Effector CD8-positive, alpha-beta T cell (primary cell): ENCODE measurements at regions not wholly inside any gene's neighbourhood (a gene's known extent, or its start where the extent isn't known, plus 50 kb on each side); places are given as distances from the start of the nearest gene placed in this dataset.

Experiments
- DNase-seq: peaks from one replicate; lab custom pipeline; 2025; lab: John Stamatoyannopoulos, UW

GRCh38 chr1:193799948-193800690, 613.7 kb upstream of the B3GALT2 start:
- no peak for DNase-seq

GRCh38 chr1:193799371-193799770, 613.0 kb upstream of the B3GALT2 start:
- DNase-seq = no peak

GRCh38 chr1:193794239-193794638, 607.8 kb upstream of the B3GALT2 start:
- no peak for DNase-seq

- no peak for DNase-seq
Measured at GRCh38 chr1:193791746-193792145, 605.3 kb upstream of the B3GALT2 start.

GRCh38 chr1:193787061-193787460, 600.6 kb upstream of the B3GALT2 start:
- DNase-seq = no peak

GRCh38 chr1:193785850-193786420, 599.5 kb upstream of the B3GALT2 start:
- DNase-seq = no peak

GRCh38 chr1:193774536-193775323, 588.3 kb upstream of the B3GALT2 start:
- DNase-seq = no peak

GRCh38 chr1:193771596-193771995, 585.2 kb upstream of the B3GALT2 start:
- no peak for DNase-seq

- no peak for DNase-seq
Measured at GRCh38 chr1:193769651-193770050, 583.2 kb upstream of the B3GALT2 start.

GRCh38 chr1:193767886-193768285, 581.5 kb upstream of the B3GALT2 start:
- no peak for DNase-seq

GRCh38 chr1:193766329-193766728, 579.9 kb upstream of the B3GALT2 start:
- no peak for DNase-seq

- no peak for DNase-seq
Measured at GRCh38 chr1:193763266-193763665, 576.9 kb upstream of the B3GALT2 start.

GRCh38 chr1:193762236-193762635, 575.8 kb upstream of the B3GALT2 start:
- DNase-seq = no peak

- DNase-seq = no peak
Measured at GRCh38 chr1:193755441-193755840, 569.0 kb upstream of the B3GALT2 start.

GRCh38 chr1:193754732-193755427, 568.5 kb upstream of the B3GALT2 start:
- no peak for DNase-seq

- DNase-seq = no peak
Measured at GRCh38 chr1:193754151-193754550, 567.7 kb upstream of the B3GALT2 start.

- DNase-seq = no peak
Measured at GRCh38 chr1:193753038-193753756, 566.8 kb upstream of the B3GALT2 start.

GRCh38 chr1:193749868-193750267, 563.5 kb upstream of the B3GALT2 start:
- no peak for DNase-seq

- no peak for DNase-seq
Measured at GRCh38 chr1:193747579-193747978, 561.2 kb upstream of the B3GALT2 start.

- no peak for DNase-seq
Measured at GRCh38 chr1:193741228-193741627, 554.8 kb upstream of the B3GALT2 start.

GRCh38 chr1:193740762-193741161, 554.3 kb upstream of the B3GALT2 start:
- no peak for DNase-seq

GRCh38 chr1:193736507-193736906, 550.1 kb upstream of the B3GALT2 start:
- DNase-seq = no peak
